Activated T-helper 1 cell treated with anti-CD3 and anti-CD28 coated beads, Interleukin-2, amount 50 U/mL, for 16 hours (primary cell): ENCODE measurements at regions not wholly inside any gene's neighbourhood (a gene's known extent, or its start where the extent isn't known, plus 50 kb on each side); places are given as distances from the start of the nearest gene placed in this dataset.
"Not testable (repeated sequence)": the region's sequence is repeated elsewhere in the genome, so short reads cannot be mapped to it uniquely, and the experiment has no call there.

Source experiments
- DNase-seq, 2 donors: peaks; one replicate each; pipeline ENCODE4 v3.0.0-alpha.2; 2020; ENCODE audit warnings: low read depth in 1 of 2, low spot score in 1 of 2

- DNase-seq = no peak
Observed at GRCh38 chr9:106207298-106207697, 513.0 kb downstream of the TMEM38B start.

GRCh38 chr9:106218427-106218826, 524.1 kb downstream of the TMEM38B start:
- DNase-seq = no peak

- no peak for DNase-seq
Observed at GRCh38 chr9:106218854-106219253, 524.5 kb downstream of the TMEM38B start.

GRCh38 chr9:106220415-106220814, 526.1 kb downstream of the TMEM38B start:
- DNase-seq = no peak

- DNase-seq = no peak
Observed at GRCh38 chr9:106228861-106229260, 534.5 kb downstream of the TMEM38B start.

GRCh38 chr9:106233116-106233515, 538.8 kb downstream of the TMEM38B start:
- no peak for DNase-seq

GRCh38 chr9:106260908-106261307, 566.6 kb downstream of the TMEM38B start:
- not testable (repeated sequence) for DNase-seq

- no peak for DNase-seq
Observed at GRCh38 chr9:106277966-106278365, 583.6 kb downstream of the TMEM38B start.

- no peak for DNase-seq
Observed at GRCh38 chr9:106283769-106284168, 579.2 kb upstream of the ZNF462 start.

- no peak for DNase-seq
Observed at GRCh38 chr9:106284296-106284695, 578.7 kb upstream of the ZNF462 start.

- DNase-seq = no peak
Observed at GRCh38 chr9:106286249-106286648, 576.7 kb upstream of the ZNF462 start.

- no peak for DNase-seq
Observed at GRCh38 chr9:106287091-106287631, 575.8 kb upstream of the ZNF462 start.

GRCh38 chr9:106287731-106288130, 575.2 kb upstream of the ZNF462 start:
- DNase-seq = no peak

GRCh38 chr9:106288689-106289088, 574.3 kb upstream of the ZNF462 start:
- DNase-seq = no peak

- no peak for DNase-seq
Observed at GRCh38 chr9:106291786-106292185, 571.2 kb upstream of the ZNF462 start.

GRCh38 chr9:106296426-106296825, 566.5 kb upstream of the ZNF462 start:
- DNase-seq = no peak

GRCh38 chr9:106298997-106299396, 564.0 kb upstream of the ZNF462 start:
- DNase-seq = no peak

- DNase-seq = no peak
Observed at GRCh38 chr9:106304401-106304920, 558.5 kb upstream of the ZNF462 start.

- DNase-seq = no peak
Observed at GRCh38 chr9:106305428-106306133, 557.4 kb upstream of the ZNF462 start.

- no peak for DNase-seq
Observed at GRCh38 chr9:106307670-106308069, 555.3 kb upstream of the ZNF462 start.

GRCh38 chr9:106309925-106310324, 553.0 kb upstream of the ZNF462 start:
- no peak for DNase-seq

- no peak for DNase-seq
Observed at GRCh38 chr9:106310782-106311181, 552.2 kb upstream of the ZNF462 start.

GRCh38 chr9:106312906-106313305, 550.1 kb upstream of the ZNF462 start:
- no peak for DNase-seq
